GM12875 (cell line): ENCODE measurements at regions not wholly inside any gene's neighbourhood (a gene's known extent, or its start where the extent isn't known, plus 50 kb on each side); places are given as distances from the start of the nearest gene placed in this dataset.

ENCODE experiments used
- H3K4me3 ChIP-seq: one replicate; pipeline ENCODE4 v1.5.1; 2011; ENCODE audit warnings: low read depth, low read length, control low read depth
- TF ChIP-seq, protein P1 (sequence below): IDR thresholded peaks from 2 replicates; pipeline ENCODE4 v1.5.1; 2011; ENCODE audit warnings: low read depth, mild to moderate bottlenecking, control low read depth, inconsistent platforms, low read length, moderate library complexity, borderline replicate concordance; ENCODE audit not compliant: insufficient read depth

DNA sequence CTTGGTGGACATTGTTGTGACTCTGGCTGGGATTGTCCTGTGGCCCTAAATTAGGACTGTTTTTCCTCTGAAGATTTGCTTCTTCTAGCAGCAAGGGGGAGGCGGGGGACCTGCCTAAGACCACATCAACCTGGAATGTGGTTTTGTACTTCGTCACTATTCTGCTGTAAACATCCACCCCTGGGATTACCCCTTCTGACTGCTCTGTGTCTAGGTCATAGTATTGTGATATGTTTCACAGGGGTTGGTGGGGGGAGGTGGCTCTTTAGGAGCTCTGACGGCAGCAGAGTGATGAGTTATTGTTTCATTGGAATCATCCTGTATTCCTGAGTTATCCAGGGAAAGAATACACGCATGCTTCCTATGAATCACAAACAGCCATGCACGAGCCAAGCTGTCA lies 226.4 kb upstream of the MYT1L start:
- TF ChIP-seq, protein P1, sequence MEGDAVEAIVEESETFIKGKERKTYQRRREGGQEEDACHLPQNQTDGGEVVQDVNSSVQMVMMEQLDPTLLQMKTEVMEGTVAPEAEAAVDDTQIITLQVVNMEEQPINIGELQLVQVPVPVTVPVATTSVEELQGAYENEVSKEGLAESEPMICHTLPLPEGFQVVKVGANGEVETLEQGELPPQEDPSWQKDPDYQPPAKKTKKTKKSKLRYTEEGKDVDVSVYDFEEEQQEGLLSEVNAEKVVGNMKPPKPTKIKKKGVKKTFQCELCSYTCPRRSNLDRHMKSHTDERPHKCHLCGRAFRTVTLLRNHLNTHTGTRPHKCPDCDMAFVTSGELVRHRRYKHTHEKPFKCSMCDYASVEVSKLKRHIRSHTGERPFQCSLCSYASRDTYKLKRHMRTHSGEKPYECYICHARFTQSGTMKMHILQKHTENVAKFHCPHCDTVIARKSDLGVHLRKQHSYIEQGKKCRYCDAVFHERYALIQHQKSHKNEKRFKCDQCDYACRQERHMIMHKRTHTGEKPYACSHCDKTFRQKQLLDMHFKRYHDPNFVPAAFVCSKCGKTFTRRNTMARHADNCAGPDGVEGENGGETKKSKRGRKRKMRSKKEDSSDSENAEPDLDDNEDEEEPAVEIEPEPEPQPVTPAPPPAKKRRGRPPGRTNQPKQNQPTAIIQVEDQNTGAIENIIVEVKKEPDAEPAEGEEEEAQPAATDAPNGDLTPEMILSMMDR = no peak
- H3K4me3 ChIP-seq = no peak overlapping the region

DNA sequence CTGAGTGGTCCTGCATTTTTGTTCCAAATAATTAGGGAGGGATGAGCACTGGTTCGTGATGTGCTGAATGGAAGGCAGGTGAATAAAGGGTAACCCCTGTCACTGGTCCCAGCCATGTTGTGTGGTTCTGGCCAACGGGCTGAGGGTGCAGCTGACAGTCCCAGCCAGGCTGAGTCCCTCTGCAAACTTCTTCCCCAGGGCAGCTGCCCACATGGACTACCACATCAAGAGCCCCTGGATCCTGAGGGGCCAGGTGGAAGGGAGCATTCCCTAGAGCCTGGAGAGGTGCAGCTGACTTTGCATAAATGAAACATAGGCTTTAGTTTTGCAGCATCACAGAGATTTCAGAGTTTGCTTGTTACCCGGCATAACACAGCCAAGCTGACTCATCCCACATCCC lies 219.8 kb upstream of the MYT1L start:
- no peak overlapping the region for H3K4me3 ChIP-seq
- TF ChIP-seq, protein P1 = no peak

DNA sequence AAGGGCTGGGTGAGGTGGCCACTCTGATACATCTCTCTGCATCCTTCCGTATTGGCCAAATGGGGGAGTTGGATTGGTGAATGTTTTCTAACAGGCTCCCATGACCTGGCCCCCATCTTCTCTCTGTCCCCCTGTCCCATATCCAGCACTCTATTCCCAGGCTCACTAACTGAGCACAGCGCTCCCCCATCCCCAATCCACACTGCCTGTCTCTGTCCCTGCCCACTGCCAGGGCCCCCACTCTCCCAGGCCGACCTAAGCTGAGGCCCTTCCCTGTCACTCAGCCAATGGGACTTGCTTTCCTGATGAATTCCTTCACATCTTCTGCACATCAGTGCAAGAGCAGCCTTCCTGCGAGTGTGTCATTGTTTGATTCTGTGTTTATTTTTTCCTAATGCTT lies 216.8 kb upstream of the MYT1L start:
- TF ChIP-seq, protein P1 = no peak

DNA sequence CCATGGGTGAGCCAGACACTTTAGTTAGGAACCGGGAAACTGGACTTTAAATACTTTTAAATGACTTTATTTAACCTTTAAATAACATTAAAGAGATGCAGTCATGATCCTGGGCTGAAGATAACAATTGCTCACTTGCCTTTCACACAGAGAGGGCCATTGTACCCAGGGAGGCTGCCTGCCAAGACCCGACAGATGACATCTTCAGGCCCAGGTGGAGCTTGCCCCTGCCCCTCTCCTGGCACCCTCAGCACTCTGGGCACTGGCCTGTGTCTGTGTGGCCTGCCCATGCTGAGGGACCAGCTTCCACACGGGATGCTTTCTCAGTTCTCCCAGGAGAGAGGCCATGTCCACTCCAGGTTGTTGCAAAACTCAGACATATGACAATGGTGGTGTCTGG lies 216.4 kb upstream of the MYT1L start:
- no peak overlapping the region for H3K4me3 ChIP-seq
- TF ChIP-seq, protein P1 = no peak

More for the DNA sequence above, 216.8 kb upstream of the MYT1L start:
- no peak overlapping the region for H3K4me3 ChIP-seq

DNA sequence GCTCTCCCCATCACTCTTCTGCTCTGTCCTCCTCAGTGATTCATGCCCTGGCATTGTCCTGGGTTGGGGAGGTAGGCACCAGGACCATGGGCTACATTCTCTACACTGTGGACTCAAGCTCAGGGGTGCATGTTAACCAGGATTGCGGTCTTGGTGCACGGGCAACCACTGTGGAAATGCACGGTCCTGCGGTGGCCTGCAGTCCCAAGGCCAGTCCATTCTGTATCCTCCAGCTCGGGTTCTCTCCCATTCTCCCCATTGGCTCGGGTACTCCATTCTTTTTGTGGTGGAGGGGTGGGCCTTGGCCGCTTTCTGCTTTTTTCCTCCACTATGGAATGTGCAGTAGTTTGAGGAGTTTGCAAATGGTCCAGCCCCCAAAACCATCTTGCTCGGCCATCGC lies 215.0 kb upstream of the MYT1L start:
- H3K4me3 ChIP-seq = no peak overlapping the region
- TF ChIP-seq, protein P1 = no peak

DNA sequence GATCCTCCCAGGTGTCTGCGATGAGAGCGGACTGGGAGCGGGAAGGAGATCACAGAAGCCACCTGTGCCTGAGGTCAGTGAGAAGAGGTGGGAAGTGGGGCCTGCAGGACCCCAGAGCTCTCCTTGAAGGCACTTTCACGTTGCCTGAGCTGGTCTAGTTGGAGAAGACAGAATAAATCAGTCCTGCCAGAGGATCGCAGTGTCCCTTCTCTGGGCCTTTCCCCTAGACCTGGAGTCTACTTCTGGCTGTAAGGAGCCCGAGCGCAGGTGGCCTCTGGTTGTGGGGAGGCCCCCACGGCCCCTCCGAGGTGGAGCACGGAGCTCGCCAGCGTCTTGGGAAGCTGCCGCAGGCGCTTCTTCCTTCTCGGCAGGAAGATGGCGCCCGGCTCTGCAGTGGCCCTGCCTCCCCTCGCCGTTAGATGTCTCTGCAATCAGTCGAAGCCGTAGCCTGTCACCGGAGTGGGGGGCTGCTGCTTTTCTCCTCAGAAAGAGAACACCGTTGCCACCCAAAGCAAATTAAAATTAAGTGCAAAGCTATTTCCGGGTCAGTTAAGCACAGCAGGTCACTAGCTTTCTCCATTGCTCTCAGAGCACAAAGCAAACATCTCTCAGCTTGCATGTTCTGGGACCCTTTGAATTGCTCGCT lies 212.0 kb upstream of the MYT1L start:
- TF ChIP-seq, protein P1 = no peak
- H3K4me3 ChIP-seq = no peak overlapping the region

DNA sequence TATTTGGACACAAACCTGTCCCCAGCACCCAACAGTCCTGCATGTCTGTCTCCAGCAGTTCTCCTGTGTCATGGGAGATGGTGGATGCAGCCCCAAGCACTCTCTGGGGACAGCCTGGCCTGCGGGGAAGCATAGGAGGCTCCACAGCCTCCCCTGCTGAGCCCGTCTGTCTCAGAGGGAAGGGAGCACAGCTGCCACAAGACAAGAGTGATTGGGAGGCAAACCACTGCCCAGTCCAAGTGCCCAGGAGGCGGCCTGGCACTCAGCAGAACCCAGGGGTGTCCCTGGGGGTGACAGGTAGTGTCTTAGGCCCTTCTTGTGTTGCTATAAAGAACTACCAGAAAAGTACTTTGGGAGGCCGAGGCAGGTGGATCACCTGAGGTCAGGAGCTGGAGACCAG lies 211.2 kb upstream of the MYT1L start:
- no peak overlapping the region for H3K4me3 ChIP-seq
- TF ChIP-seq, protein P1 = no peak
